ENCODE measurements at regions not wholly inside any gene's neighbourhood (a gene's known extent, or its start where the extent isn't known, plus 50 kb on each side); places are given as distances from the start of the nearest gene placed in this dataset.
A peak's percentile ranks its signal among the peaks of the same experiment; 100 is the strongest.
"Not testable (repeated sequence)": the region's sequence is repeated elsewhere in the genome, so short reads cannot be mapped to it uniquely, and the experiment has no call there.

DNA sequence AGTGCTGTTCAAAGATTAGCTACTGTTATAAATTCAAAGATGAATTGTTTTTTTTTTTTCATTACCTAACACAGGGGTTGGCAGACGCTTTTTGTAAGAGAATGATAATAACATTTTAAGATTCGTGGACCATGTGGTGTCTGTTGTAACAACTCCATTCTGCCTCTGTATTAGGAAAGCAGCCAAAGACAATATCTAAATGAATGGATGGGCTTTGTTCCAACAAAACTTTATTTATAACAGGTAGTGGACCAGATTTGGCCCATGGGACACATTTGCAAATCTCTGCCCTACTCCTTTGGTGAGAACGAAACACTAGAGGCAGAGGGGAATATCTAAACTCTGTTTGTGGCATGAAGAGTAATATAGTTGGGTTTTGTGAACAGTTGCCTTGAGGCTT is 83.6 kb upstream of the BLID start:
- Histone ChIP-seq H3K36me3 (no peaks in the 10 kb centered on the region), H3K27ac (peak overlapping the region in 2 of 4 donors; percentile 36 to 87), H3K9me3 (no peaks in the 10 kb centered on the region), H3K4me1 (peaks cover 0 to 89% (median 18%) of the 10 kb centered on the region in 4 donors), H3K4me3 (no peak overlapping the region), H3K27me3 (no peaks in the 10 kb centered on the region)
- DNase-seq (ENCODE audit: low spot score in 2 of 2): no peak
- TF ChIP-seq, protein P1, sequence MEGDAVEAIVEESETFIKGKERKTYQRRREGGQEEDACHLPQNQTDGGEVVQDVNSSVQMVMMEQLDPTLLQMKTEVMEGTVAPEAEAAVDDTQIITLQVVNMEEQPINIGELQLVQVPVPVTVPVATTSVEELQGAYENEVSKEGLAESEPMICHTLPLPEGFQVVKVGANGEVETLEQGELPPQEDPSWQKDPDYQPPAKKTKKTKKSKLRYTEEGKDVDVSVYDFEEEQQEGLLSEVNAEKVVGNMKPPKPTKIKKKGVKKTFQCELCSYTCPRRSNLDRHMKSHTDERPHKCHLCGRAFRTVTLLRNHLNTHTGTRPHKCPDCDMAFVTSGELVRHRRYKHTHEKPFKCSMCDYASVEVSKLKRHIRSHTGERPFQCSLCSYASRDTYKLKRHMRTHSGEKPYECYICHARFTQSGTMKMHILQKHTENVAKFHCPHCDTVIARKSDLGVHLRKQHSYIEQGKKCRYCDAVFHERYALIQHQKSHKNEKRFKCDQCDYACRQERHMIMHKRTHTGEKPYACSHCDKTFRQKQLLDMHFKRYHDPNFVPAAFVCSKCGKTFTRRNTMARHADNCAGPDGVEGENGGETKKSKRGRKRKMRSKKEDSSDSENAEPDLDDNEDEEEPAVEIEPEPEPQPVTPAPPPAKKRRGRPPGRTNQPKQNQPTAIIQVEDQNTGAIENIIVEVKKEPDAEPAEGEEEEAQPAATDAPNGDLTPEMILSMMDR (IDR thresholded peaks at IDR 0.05): no peak
- TF ChIP-seq EP300 (IDR thresholded peaks at IDR 0.05): peak in 1 of 2 donors; percentile 46
- 35 to 43% methylated on average over 3 of the region's 3 CpGs for WGBS, 2 donors

DNA sequence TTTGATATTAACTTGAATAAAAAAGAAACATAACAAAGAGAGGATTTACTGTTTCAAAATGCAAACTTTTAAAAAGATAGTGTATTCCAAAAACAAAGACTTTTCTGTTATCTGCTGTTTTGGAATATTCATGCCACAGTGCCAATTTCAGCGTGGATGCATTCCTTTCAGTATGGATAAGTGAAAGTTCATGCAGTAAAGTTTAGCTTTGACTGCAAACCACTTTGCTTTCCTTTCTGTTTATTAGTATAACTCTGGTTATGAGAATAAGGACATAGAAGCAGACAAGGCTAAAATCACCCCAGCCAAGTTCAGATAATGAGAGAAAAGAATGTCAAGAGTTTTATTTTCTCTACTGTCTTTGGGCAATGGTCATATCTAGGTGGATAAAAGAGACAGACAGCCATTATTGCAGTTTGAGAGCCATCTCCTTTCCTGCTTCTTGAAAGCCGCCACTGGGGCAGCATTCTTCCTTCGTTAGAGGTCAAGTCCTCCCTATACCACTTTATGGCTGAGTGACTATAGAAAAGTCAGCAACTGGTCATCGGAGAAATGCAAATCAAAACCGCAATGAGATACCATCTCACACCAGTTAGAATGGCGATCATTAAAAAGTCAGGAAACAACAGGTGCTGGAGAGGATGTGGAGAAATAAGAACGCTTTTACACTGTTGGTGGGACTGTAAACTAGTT is 82.4 kb upstream of the BLID start:
- Histone ChIP-seq H3K27ac (peak overlapping the region; percentile 51 to 84 (median 68)), H3K27me3 (no peaks in the 10 kb centered on the region), H3K4me3 (peak overlapping the region in 1 of 4 donors; percentile 8), H3K36me3 (no peaks in the 10 kb centered on the region), H3K9me3 (no peaks in the 10 kb centered on the region), H3K4me1 (peaks cover 0 to 89% (median 14%) of the 10 kb centered on the region in 4 donors)
- WGBS, 2 donors: 66 to 67% methylated on average over 7 of the region's 7 CpGs
- no peak for DNase-seq (ENCODE audit: low spot score in 2 of 2)
- no peak for TF ChIP-seq EP300 (IDR thresholded peaks at IDR 0.05)
- TF ChIP-seq, protein P1 (IDR thresholded peaks at IDR 0.05): no peak
- no peak for TF ChIP-seq POLR2A (IDR thresholded peaks at IDR 0.05)

GRCh38 chr11:122197066-122197987 is 81.3 kb upstream of the BLID start:
- Histone ChIP-seq H3K4me1 (peaks cover 0 to 88% (median 15%) of the 10 kb centered on the region in 4 donors), H3K27ac (peak overlapping the region in 3 of 4 donors; percentile 46 to 84 (median 81))
- WGBS, 2 donors: 70 to 71% methylated on average over 11 of the region's 11 CpGs

DNA sequence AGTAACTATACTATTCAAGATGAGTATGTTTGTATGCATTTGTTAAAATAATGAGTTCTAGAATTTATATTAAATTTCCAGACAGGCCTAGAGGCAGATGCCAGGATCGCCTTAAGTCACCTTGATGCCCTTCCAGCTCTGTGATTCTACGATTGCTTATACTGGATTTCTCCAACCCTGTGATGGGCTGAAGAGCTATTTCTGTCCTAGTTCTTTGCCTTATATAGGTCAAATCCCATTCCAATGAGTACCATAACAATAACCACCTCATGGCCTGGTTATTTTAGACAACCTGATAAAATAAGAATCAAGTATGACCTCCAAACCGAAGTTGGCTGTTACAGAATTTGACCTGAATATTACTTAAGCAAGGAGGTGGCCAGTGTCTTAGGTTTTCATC is 79.8 kb upstream of the BLID start:
- no peaks in the 10 kb centered on the region for H3K9me3 ChIP-seq
- H3K27ac ChIP-seq: peak overlapping the region in 2 of 4 donors; percentile 81 to 84
- H3K36me3 ChIP-seq: no peaks in the 10 kb centered on the region
- DNase-seq (ENCODE audit: low spot score in 2 of 2): no peak
- TF ChIP-seq, protein P1 (IDR thresholded peaks at IDR 0.05): no peak
- TF ChIP-seq POLR2A (IDR thresholded peaks at IDR 0.05) (no peak), EP300 (IDR thresholded peaks at IDR 0.05) (no peak)
- no peak overlapping the region for H3K4me3 ChIP-seq
- no peaks in the 10 kb centered on the region for H3K27me3 ChIP-seq
- 87 to 90% methylated on average over 3 of the region's 3 CpGs for whole genome bisulfite sequencing, 2 donors
- H3K4me1 ChIP-seq: peaks cover 0 to 85% (median 19%) of the 10 kb centered on the region in 4 donors

More at GRCh38 chr11:122197066-122197987, 81.3 kb upstream of the BLID start:
- Histone ChIP-seq H3K36me3 (no peaks in the 10 kb centered on the region), H3K9me3 (no peaks in the 10 kb centered on the region), H3K27me3 (no peaks in the 10 kb centered on the region), H3K4me3 (no peak overlapping the region)
- DNase-seq (ENCODE audit: low spot score in 2 of 2): no peak
- TF ChIP-seq POLR2A (IDR thresholded peaks at IDR 0.05) (no peak), EP300 (IDR thresholded peaks at IDR 0.05) (peak in 1 of 2 donors; percentile 54)

- Histone ChIP-seq H3K4me1 (peaks cover 0 to 87% (median 28%) of the 10 kb centered on the region in 4 donors), H3K27ac (peak overlapping the region in 2 of 4 donors; percentile 51 to 90)
- 95 to 97% methylated on average over 5 of the region's 5 CpGs for WGBS, 2 donors
- not testable (repeated sequence) for H3K27me3 ChIP-seq; H3K4me3 ChIP-seq; H3K9me3 ChIP-seq; H3K36me3 ChIP-seq; DNase-seq (ENCODE audit: low spot score in 2 of 2)
Measured at GRCh38 chr11:122193881-122194480, 78.0 kb upstream of the BLID start.

All from tibial nerve (tissue), 4 donors.